ENCODE measurements at regions not wholly inside any gene's neighbourhood (a gene's known extent, or its start where the extent isn't known, plus 50 kb on each side); places are given as distances from the start of the nearest gene placed in this dataset.

DNA sequence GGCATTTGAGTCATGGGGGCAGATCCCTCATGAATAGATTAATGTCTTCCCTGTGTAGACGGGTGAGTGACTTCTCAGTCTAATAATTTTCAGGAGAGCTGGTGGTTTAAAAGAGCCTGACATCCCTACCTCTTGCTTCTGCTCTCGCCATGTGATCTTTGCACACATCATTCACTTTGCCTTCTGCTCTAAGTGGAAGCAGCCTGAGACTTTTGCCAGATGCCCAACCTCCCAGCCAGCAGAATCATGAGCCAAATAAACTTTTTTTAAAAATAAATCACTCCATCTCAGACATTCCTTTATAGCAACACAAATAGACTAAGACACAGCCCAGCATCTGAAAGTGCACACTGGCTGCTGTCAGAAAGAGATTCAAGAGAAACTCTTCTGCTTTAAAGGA lies 155.2 kb downstream of the ZNF365 start:
- peaks cover 38 to 47% of the 10 kb centered on the region in 2 donors for H3K4me1 Mint-ChIP-seq
- DNase-seq (no peak), ATAC-seq (no peak)
- peaks cover 14% of the 10 kb centered on the region for H3K36me3 Mint-ChIP-seq
- intact Hi-C loops (cut with micrococcal nuclease): no loop called here
- H3K27ac Mint-ChIP-seq: peak overlapping the region in 1 of 2 donors; percentile 74
- peak overlapping the region; percentile 13 for H3K4me3 Mint-ChIP-seq
- 85% methylated on average over 2 of the region's 2 CpGs for WGBS (ENCODE audit: insufficient coverage)
- H3K9me3 ChIP-seq (ENCODE audit: control insufficient read depth, insufficient read depth, low read length): no peaks in the 10 kb centered on the region
- TF ChIP-seq, protein P1, sequence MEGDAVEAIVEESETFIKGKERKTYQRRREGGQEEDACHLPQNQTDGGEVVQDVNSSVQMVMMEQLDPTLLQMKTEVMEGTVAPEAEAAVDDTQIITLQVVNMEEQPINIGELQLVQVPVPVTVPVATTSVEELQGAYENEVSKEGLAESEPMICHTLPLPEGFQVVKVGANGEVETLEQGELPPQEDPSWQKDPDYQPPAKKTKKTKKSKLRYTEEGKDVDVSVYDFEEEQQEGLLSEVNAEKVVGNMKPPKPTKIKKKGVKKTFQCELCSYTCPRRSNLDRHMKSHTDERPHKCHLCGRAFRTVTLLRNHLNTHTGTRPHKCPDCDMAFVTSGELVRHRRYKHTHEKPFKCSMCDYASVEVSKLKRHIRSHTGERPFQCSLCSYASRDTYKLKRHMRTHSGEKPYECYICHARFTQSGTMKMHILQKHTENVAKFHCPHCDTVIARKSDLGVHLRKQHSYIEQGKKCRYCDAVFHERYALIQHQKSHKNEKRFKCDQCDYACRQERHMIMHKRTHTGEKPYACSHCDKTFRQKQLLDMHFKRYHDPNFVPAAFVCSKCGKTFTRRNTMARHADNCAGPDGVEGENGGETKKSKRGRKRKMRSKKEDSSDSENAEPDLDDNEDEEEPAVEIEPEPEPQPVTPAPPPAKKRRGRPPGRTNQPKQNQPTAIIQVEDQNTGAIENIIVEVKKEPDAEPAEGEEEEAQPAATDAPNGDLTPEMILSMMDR (IDR thresholded peaks at IDR 0.05): no peak
- peaks cover 4 to 8% of the 10 kb centered on the region in 2 donors for H3K9me3 Mint-ChIP-seq
- peaks cover 16% of the 10 kb centered on the region for H3K4me1 ChIP-seq (ENCODE audit: control insufficient read depth, insufficient read depth, low read length)
- no peaks in the 10 kb centered on the region for H3K27me3 Mint-ChIP-seq (ENCODE audit: low read depth in 2 of 2)
- H3K27me3 ChIP-seq (ENCODE audit: control insufficient read depth, insufficient read depth, low read length): no peaks in the 10 kb centered on the region
- peak overlapping the region; percentile 71 for H3K27ac ChIP-seq (ENCODE audit: low read length)
- no peak overlapping the region for H3K4me3 ChIP-seq (ENCODE audit: low read length)
- no peaks in the 10 kb centered on the region for H3K36me3 ChIP-seq (ENCODE audit: control insufficient read depth, insufficient read depth, low read length)

DNA sequence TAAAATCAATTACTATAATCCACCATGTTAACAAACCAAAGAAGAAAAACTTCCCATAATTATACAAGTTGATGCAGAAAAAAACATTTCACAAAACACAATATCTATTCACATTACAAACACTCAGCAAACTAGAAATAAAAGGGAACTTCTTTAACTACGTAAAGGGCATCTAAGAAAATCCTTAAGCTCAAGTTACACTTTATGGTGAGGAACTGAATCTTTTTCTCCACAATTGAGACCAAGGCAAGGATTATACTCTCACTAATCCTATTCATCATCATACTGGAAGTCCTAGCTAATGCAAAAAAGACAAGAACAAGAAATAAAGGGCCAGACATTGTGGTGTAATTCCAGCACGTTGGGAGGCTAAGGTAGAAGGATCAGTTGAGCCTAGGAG lies 159.9 kb downstream of the ZNF365 start:
- Histone ChIP-seq H3K27me3 (ENCODE audit: control insufficient read depth, insufficient read depth, low read length) (no peaks in the 10 kb centered on the region), H3K27ac (ENCODE audit: low read length) (no peak overlapping the region), H3K9me3 (ENCODE audit: control insufficient read depth, insufficient read depth, low read length) (no peaks in the 10 kb centered on the region), H3K4me3 (ENCODE audit: low read length) (no peak overlapping the region), H3K36me3 (ENCODE audit: control insufficient read depth, insufficient read depth, low read length) (no peaks in the 10 kb centered on the region), H3K4me1 (ENCODE audit: control insufficient read depth, insufficient read depth, low read length) (no peaks in the 10 kb centered on the region)
- Mint-ChIP-seq H3K4me1 (peaks cover 11 to 16% of the 10 kb centered on the region in 2 donors), H3K27me3 (ENCODE audit: low read depth in 2 of 2) (peaks cover 0 to 2% of the 10 kb centered on the region in 2 donors), H3K36me3 (no peaks in the 10 kb centered on the region), H3K27ac (no peak overlapping the region), H3K9me3 (peaks cover 0 to 3% of the 10 kb centered on the region in 2 donors), H3K4me3 (no peak overlapping the region)
- intact Hi-C loops (cut with micrococcal nuclease): no loop called here
- WGBS (ENCODE audit: insufficient coverage): 81% methylated on average over 2 of the region's 2 CpGs
- DNase-seq: no peak
- ATAC-seq: no peak
- TF ChIP-seq, protein P1 (IDR thresholded peaks at IDR 0.05): no peak

DNA sequence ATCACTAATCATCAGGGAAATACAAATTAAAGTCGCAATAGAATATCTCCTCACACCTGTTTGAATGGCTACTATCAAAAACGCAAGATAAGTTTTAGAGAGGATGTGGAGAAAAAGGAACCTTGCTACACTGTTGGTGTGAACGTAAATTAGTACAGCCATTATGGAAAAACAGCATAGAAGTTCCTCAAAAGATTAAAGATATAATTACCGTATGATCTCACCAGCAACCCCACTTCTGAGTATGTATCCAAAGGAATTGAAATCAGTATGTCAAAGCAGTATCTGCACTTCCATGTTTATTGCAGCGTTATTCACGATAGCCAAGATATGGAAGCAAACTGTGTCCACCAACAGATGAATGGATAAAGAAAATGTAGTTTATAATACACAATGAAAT lies 164.4 kb downstream of the ZNF365 start:
- Mint-ChIP-seq H3K4me1 (no peaks in the 10 kb centered on the region), H3K27ac (no peak overlapping the region), H3K4me3 (no peak overlapping the region), H3K9me3 (peaks cover 0 to 2% of the 10 kb centered on the region in 2 donors), H3K27me3 (ENCODE audit: low read depth in 2 of 2) (peaks cover 8 to 13% of the 10 kb centered on the region in 2 donors), H3K36me3 (no peaks in the 10 kb centered on the region)
- no peak for ATAC-seq
- H3K4me3 ChIP-seq (ENCODE audit: low read length): no peak overlapping the region
- DNase-seq: no peak
- no peaks in the 10 kb centered on the region for H3K4me1 ChIP-seq (ENCODE audit: control insufficient read depth, insufficient read depth, low read length)
- WGBS (ENCODE audit: insufficient coverage): 68% methylated on average over 5 of the region's 6 CpGs
- no peaks in the 10 kb centered on the region for H3K9me3 ChIP-seq (ENCODE audit: control insufficient read depth, insufficient read depth, low read length)
- no peaks in the 10 kb centered on the region for H3K36me3 ChIP-seq (ENCODE audit: control insufficient read depth, insufficient read depth, low read length)
- H3K27me3 ChIP-seq (ENCODE audit: control insufficient read depth, insufficient read depth, low read length): no peaks in the 10 kb centered on the region
- TF ChIP-seq, protein P1 (IDR thresholded peaks at IDR 0.05): no peak
- intact Hi-C loops (cut with micrococcal nuclease): no loop called here
- no peak overlapping the region for H3K27ac ChIP-seq (ENCODE audit: low read length)

DNA sequence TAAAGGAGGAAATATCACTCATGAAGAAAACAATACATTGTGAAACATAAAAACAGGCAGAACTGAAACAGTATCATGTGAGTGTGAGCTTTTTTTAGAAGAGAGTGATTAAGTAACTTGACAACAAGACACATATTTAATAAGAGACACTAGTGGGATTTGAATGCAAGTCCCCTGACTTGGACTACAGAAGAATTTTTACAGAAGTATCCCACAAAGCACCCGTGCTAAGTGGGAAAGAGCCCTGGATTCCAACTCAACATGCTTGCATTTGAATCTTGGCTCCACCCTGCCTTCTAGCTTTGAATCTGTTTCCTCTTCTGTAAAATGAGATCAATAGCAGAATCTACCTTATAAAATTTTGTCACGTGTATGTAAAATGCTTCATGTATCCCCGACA lies 166.2 kb downstream of the ZNF365 start:
- Histone ChIP-seq H3K27ac (ENCODE audit: low read length) (peak overlapping the region; percentile 59), H3K4me1 (ENCODE audit: control insufficient read depth, insufficient read depth, low read length) (no peaks in the 10 kb centered on the region), H3K9me3 (ENCODE audit: control insufficient read depth, insufficient read depth, low read length) (no peaks in the 10 kb centered on the region), H3K36me3 (ENCODE audit: control insufficient read depth, insufficient read depth, low read length) (no peaks in the 10 kb centered on the region), H3K4me3 (ENCODE audit: low read length) (no peak overlapping the region), H3K27me3 (ENCODE audit: control insufficient read depth, insufficient read depth, low read length) (no peaks in the 10 kb centered on the region)
- intact Hi-C loops (cut with micrococcal nuclease): no loop called here
- H3K4me3 Mint-ChIP-seq: no peak overlapping the region
- peaks cover 8 to 13% of the 10 kb centered on the region in 2 donors for H3K27me3 Mint-ChIP-seq (ENCODE audit: low read depth in 2 of 2)
- H3K36me3 Mint-ChIP-seq: no peaks in the 10 kb centered on the region
- no peak overlapping the region for H3K27ac Mint-ChIP-seq
- no peak for ATAC-seq
- H3K9me3 Mint-ChIP-seq: peaks cover 0 to 2% of the 10 kb centered on the region in 2 donors
- 64% methylated on average over 3 of the region's 3 CpGs for WGBS (ENCODE audit: insufficient coverage)
- no peaks in the 10 kb centered on the region for H3K4me1 Mint-ChIP-seq
- TF ChIP-seq, protein P1 (IDR thresholded peaks at IDR 0.05): no peak
- DNase-seq: no peak

Measured in natural killer cell (primary cell).